ENCODE measurements at regions not wholly inside any gene's neighbourhood (a gene's known extent, or its start where the extent isn't known, plus 50 kb on each side); places are given as distances from the start of the nearest gene placed in this dataset.
"Not testable (repeated sequence)": the region's sequence is repeated elsewhere in the genome, so short reads cannot be mapped to it uniquely, and the experiment has no call there.

- Mint-ChIP-seq H3K4me1 (ENCODE audit: low read depth in 2 of 2) (no peaks in the 10 kb centered on the region), H3K4me3 (no peak overlapping the region), H3K36me3 (ENCODE audit: insufficient read depth) (no peaks in the 10 kb centered on the region), H3K27me3 (peaks cover 0 to 5% of the 10 kb centered on the region in 2 donors), H3K27ac (no peak overlapping the region), H3K9me3 (no peaks in the 10 kb centered on the region)
- ATAC-seq (replicated peaks) (no peak), DNase-seq (no peak)
These were observed 619.7 kb downstream of the MID1IP1 start for GRCh38 chrX:39421006-39421405.

- ATAC-seq (replicated peaks): no peak
- no peaks in the 10 kb centered on the region for H3K27me3 Mint-ChIP-seq
- no peaks in the 10 kb centered on the region for H3K9me3 Mint-ChIP-seq
- no peak overlapping the region for H3K4me3 Mint-ChIP-seq
- H3K36me3 Mint-ChIP-seq (ENCODE audit: insufficient read depth): peaks cover 3% of the 10 kb centered on the region
- no peak for DNase-seq
- H3K4me1 Mint-ChIP-seq (ENCODE audit: low read depth in 2 of 2): no peaks in the 10 kb centered on the region
- no peak overlapping the region for H3K27ac Mint-ChIP-seq
These were observed 624.0 kb downstream of the MID1IP1 start for GRCh38 chrX:39425124-39425806.

- Mint-ChIP-seq H3K36me3 (ENCODE audit: insufficient read depth) (peaks cover 3% of the 10 kb centered on the region), H3K27me3 (no peaks in the 10 kb centered on the region), H3K9me3 (no peaks in the 10 kb centered on the region), H3K27ac (no peak overlapping the region), H3K4me1 (ENCODE audit: low read depth in 2 of 2) (no peaks in the 10 kb centered on the region), H3K4me3 (no peak overlapping the region)
- ATAC-seq (replicated peaks) (no peak), DNase-seq (no peak)
These were observed 624.8 kb downstream of the MID1IP1 start for GRCh38 chrX:39426101-39426500.

- H3K4me1 Mint-ChIP-seq (ENCODE audit: low read depth in 2 of 2): no peaks in the 10 kb centered on the region
- no peak for ATAC-seq (replicated peaks)
- no peak overlapping the region for H3K4me3 Mint-ChIP-seq
- no peaks in the 10 kb centered on the region for H3K27me3 Mint-ChIP-seq
- H3K27ac Mint-ChIP-seq: no peak overlapping the region
- DNase-seq: no peak
- H3K36me3 Mint-ChIP-seq (ENCODE audit: insufficient read depth): peaks cover 3% of the 10 kb centered on the region
- no peaks in the 10 kb centered on the region for H3K9me3 Mint-ChIP-seq
These were observed 626.2 kb downstream of the MID1IP1 start for GRCh38 chrX:39427492-39427891.

GRCh38 chrX:39427906-39428305 is 626.6 kb downstream of the MID1IP1 start:
- DNase-seq: no peak
- no peak for ATAC-seq (replicated peaks)
- Mint-ChIP-seq H3K4me3 (no peak overlapping the region), H3K4me1 (ENCODE audit: low read depth in 2 of 2) (no peaks in the 10 kb centered on the region), H3K27me3 (no peaks in the 10 kb centered on the region), H3K27ac (no peak overlapping the region), H3K9me3 (no peaks in the 10 kb centered on the region), H3K36me3 (ENCODE audit: insufficient read depth) (peaks cover 3% of the 10 kb centered on the region)

- Mint-ChIP-seq H3K36me3 (ENCODE audit: insufficient read depth) (peaks cover 3% of the 10 kb centered on the region), H3K27me3 (no peaks in the 10 kb centered on the region), H3K4me1 (ENCODE audit: low read depth in 2 of 2) (no peaks in the 10 kb centered on the region), H3K9me3 (no peaks in the 10 kb centered on the region), H3K27ac (no peak overlapping the region), H3K4me3 (no peak overlapping the region)
- no peak for ATAC-seq (replicated peaks)
- no peak for DNase-seq
These were observed 629.3 kb downstream of the MID1IP1 start for GRCh38 chrX:39430551-39430950.

GRCh38 chrX:39431893-39432292 is 630.6 kb downstream of the MID1IP1 start:
- H3K36me3 Mint-ChIP-seq (ENCODE audit: insufficient read depth): peaks cover 3% of the 10 kb centered on the region
- no peak overlapping the region for H3K27ac Mint-ChIP-seq
- no peak for ATAC-seq (replicated peaks)
- no peak overlapping the region for H3K4me3 Mint-ChIP-seq
- no peaks in the 10 kb centered on the region for H3K4me1 Mint-ChIP-seq (ENCODE audit: low read depth in 2 of 2)
- H3K9me3 Mint-ChIP-seq: no peaks in the 10 kb centered on the region
- DNase-seq: no peak
- no peaks in the 10 kb centered on the region for H3K27me3 Mint-ChIP-seq

- not testable (repeated sequence) for H3K4me3 Mint-ChIP-seq; ATAC-seq (replicated peaks); H3K4me1 Mint-ChIP-seq (ENCODE audit: low read depth in 2 of 2); H3K36me3 Mint-ChIP-seq (ENCODE audit: insufficient read depth); H3K27me3 Mint-ChIP-seq; DNase-seq; H3K27ac Mint-ChIP-seq; H3K9me3 Mint-ChIP-seq
These were observed 633.4 kb downstream of the MID1IP1 start for GRCh38 chrX:39434671-39435070.

GRCh38 chrX:39436538-39436937 is 635.3 kb downstream of the MID1IP1 start:
- DNase-seq; H3K27me3 Mint-ChIP-seq; H3K4me3 Mint-ChIP-seq; ATAC-seq (replicated peaks); H3K27ac Mint-ChIP-seq; H3K36me3 Mint-ChIP-seq (ENCODE audit: insufficient read depth); H3K9me3 Mint-ChIP-seq: not testable (repeated sequence)
- peaks cover 7 to 11% of the 10 kb centered on the region in 2 donors for H3K4me1 Mint-ChIP-seq (ENCODE audit: low read depth in 2 of 2)

GRCh38 chrX:39437670-39438441 is 636.6 kb downstream of the MID1IP1 start:
- no peak for DNase-seq
- H3K36me3 Mint-ChIP-seq (ENCODE audit: insufficient read depth): no peaks in the 10 kb centered on the region
- H3K9me3 Mint-ChIP-seq: no peaks in the 10 kb centered on the region
- peaks cover 7 to 11% of the 10 kb centered on the region in 2 donors for H3K4me1 Mint-ChIP-seq (ENCODE audit: low read depth in 2 of 2)
- ATAC-seq (replicated peaks): no peak
- H3K27me3 Mint-ChIP-seq: no peaks in the 10 kb centered on the region
- no peak overlapping the region for H3K4me3 Mint-ChIP-seq
- no peak overlapping the region for H3K27ac Mint-ChIP-seq

GRCh38 chrX:39438603-39439602 is 637.6 kb downstream of the MID1IP1 start:
- no peaks in the 10 kb centered on the region for H3K36me3 Mint-ChIP-seq (ENCODE audit: insufficient read depth)
- H3K4me1 Mint-ChIP-seq (ENCODE audit: low read depth in 2 of 2): peaks cover 7 to 11% of the 10 kb centered on the region in 2 donors
- H3K9me3 Mint-ChIP-seq: peaks cover 0 to 3% of the 10 kb centered on the region in 2 donors
- H3K27me3 Mint-ChIP-seq: peaks cover 3 to 7% of the 10 kb centered on the region in 2 donors
- H3K27ac Mint-ChIP-seq: no peak overlapping the region
- H3K4me3 Mint-ChIP-seq: no peak overlapping the region
- ATAC-seq (replicated peaks) (no peak), DNase-seq (no peak)

GRCh38 chrX:39439906-39440798 is 638.9 kb downstream of the MID1IP1 start:
- no peaks in the 10 kb centered on the region for H3K36me3 Mint-ChIP-seq (ENCODE audit: insufficient read depth)
- peaks cover 7 to 11% of the 10 kb centered on the region in 2 donors for H3K4me1 Mint-ChIP-seq (ENCODE audit: low read depth in 2 of 2)
- peak overlapping the region; percentile 82 to 87 for H3K27ac Mint-ChIP-seq
- peaks cover 7 to 12% of the 10 kb centered on the region in 2 donors for H3K27me3 Mint-ChIP-seq
- DNase-seq (peak in 1 of 3 experiments; percentile 1), ATAC-seq (replicated peaks) (peak; percentile 56)
- peaks cover 0 to 7% of the 10 kb centered on the region in 2 donors for H3K9me3 Mint-ChIP-seq
- H3K4me3 Mint-ChIP-seq: peak overlapping the region; percentile 65 to 69
